ENCODE measurements at regions not wholly inside any gene's neighbourhood (a gene's known extent, or its start where the extent isn't known, plus 50 kb on each side); places are given as distances from the start of the nearest gene placed in this dataset.

Small RNA genes lying in the stretch of these regions (small RNA-seq; reads per million reads assigned to genes)
- 0 reads per million in 3 donors for gene BX276092.3

All from sigmoid colon (tissue), 3 donors.